ENCODE measurements at regions not wholly inside any gene's neighbourhood (a gene's known extent, or its start where the extent isn't known, plus 50 kb on each side); places are given as distances from the start of the nearest gene placed in this dataset.

DNA sequence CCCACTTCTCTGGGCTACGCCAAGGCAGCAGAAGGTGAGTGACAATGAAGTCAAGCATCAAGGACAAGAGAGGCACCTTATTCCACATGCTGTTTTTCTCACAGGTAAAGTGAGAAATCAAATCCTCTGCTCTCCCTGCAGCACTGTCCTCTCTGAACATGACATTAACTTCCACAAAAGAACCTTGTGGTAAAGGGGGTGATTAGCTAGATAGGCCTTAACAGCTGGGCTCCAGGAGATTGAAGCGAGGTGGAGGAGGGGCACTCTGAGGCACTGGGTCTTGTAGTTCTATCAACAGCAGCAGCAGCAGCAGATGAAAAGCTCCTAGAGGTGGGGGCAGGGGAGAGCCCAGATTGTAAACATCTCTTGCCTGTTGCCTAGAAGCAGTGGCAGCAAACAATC, 96.8 kb upstream of the CXXC4 start:
- TF ChIP-seq SIN3A (IDR thresholded peaks at IDR 0.05; ENCODE audit: low read depth, low read length), result no peak
- no peak for TF ChIP-seq MXI1 (IDR thresholded peaks at IDR 0.05; ENCODE audit: low read depth, low read length)
- TF ChIP-seq CREM (IDR thresholded peaks at IDR 0.05; ENCODE audit: low read depth), result no peak
- TF ChIP-seq MTA3 (IDR thresholded peaks at IDR 0.05; ENCODE audit: borderline replicate concordance, low read length), result no peak
- no peak for TF ChIP-seq IRF3 (IDR thresholded peaks at IDR 0.05)
- no peak for TF ChIP-seq POLR2AphosphoS5 (IDR thresholded peaks at IDR 0.05; ENCODE audit: low read length)
- TF ChIP-seq FOS (IDR thresholded peaks at IDR 0.05; ENCODE audit: borderline replicate concordance, extremely low read depth, insufficient read length), result no peak
- TF ChIP-seq CBX5 (IDR thresholded peaks at IDR 0.05; ENCODE audit: low read depth), result no peak
- no peak for TF ChIP-seq MAX (IDR thresholded peaks at IDR 0.05; ENCODE audit: low read depth, low read length)
- no peak for TF ChIP-seq SREBF1 (IDR thresholded peaks at IDR 0.05; ENCODE audit: low read length)
- TF ChIP-seq REST (IDR thresholded peaks at IDR 0.05; ENCODE audit: low read depth, low read length), result no peak
- TF ChIP-seq RB1 (IDR thresholded peaks at IDR 0.05; ENCODE audit: borderline replicate concordance), result no peak
- TF ChIP-seq MYB (IDR thresholded peaks at IDR 0.05; ENCODE audit: borderline replicate concordance, low read depth, low read length), result no peak
- no peak for TF ChIP-seq ZNF274 (IDR thresholded peaks at IDR 0.05; ENCODE audit: insufficient read depth, insufficient read length)
- TF ChIP-seq NFIC (IDR thresholded peaks at IDR 0.05; ENCODE audit: low read depth, low read length), result no peak
- ChIA-PET SMC1A (ENCODE audit: uncharacterized antibody, unreplicated experiment) (interaction anchor here (0.6 to 1.1 kb wide), 3 partner anchors 94 to 142 kb away, joined by 3 read pairs; no protein-coding TSS in a partner anchor), RAD21 (ENCODE audit: unreplicated experiment) (no interaction called here), CTCF (interaction anchor here (0.6 kb wide), 1 partner anchor 753 kb away, joined by 4 read pairs; no protein-coding TSS in a partner anchor), POLR2A (interaction anchor here (0.9 kb wide), 1 partner anchor 73 kb away, joined by 4 read pairs; no protein-coding TSS in a partner anchor)
- Histone ChIP-seq H3K4me2 (ENCODE audit: control insufficient read depth, insufficient read depth) (no peak overlapping the region), H3K79me2 (ENCODE audit: control insufficient read depth, insufficient read depth, low read length) (no peaks in the 10 kb centered on the region), H4K20me1 (ENCODE audit: control insufficient read depth, insufficient read depth) (no peaks in the 10 kb centered on the region), H3K9me3 (replicated peaks; ENCODE audit: control insufficient read depth, insufficient read depth, low read length) (no peaks in the 10 kb centered on the region; the same call in 2 of the 3 replicates), H3K36me3 (ENCODE audit: control insufficient read depth in 2 of 2, insufficient read depth in 2 of 2, low read length in 1 of 2) (no peaks in the 10 kb centered on the region), H3K27ac (ENCODE audit: control insufficient read depth, insufficient read depth) (no peak overlapping the region), H2AFZ (ENCODE audit: control insufficient read depth, low read depth, low read length) (no peak overlapping the region; the same call in 1 of the 2 replicates), H3K4me3 (no peak overlapping the region), H3K27me3 (replicated peaks in 1 of 2; ENCODE audit: control insufficient read depth in 2 of 2, insufficient read depth in 2 of 2, low read length in 1 of 2) (no peaks in the 10 kb centered on the region), H3K9ac (ENCODE audit: control insufficient read depth, insufficient read depth, low read length) (no peak overlapping the region), H3K4me1 (ENCODE audit: control insufficient read depth, insufficient read depth, low read length) (no peaks in the 10 kb centered on the region)
- no TSS peak for BruUV-seq (replicated peaks)
- peak; percentile 13 for FAIRE-seq
- ATAC-seq, result no peak; the same call in 1 of the 3 replicates
- WGBS (ENCODE audit: insufficient coverage, insufficient replicate concordance, low lambda C conversion rate, missing lambda C conversion rate), result 62% methylated on average over 2 of the region's 2 CpGs
- in situ Hi-C loops (cut with MboI), result no loop called here
- intact Hi-C loops (cut with micrococcal nuclease; ENCODE audit: unreplicated experiment), result no loop called here
- no peak for DNase-seq (ENCODE audit: low read depth, low spot score)

Data from GM12878 (cell line).